ENCODE measurements at regions not wholly inside any gene's neighbourhood (a gene's known extent, or its start where the extent isn't known, plus 50 kb on each side); places are given as distances from the start of the nearest gene placed in this dataset.

DNA sequence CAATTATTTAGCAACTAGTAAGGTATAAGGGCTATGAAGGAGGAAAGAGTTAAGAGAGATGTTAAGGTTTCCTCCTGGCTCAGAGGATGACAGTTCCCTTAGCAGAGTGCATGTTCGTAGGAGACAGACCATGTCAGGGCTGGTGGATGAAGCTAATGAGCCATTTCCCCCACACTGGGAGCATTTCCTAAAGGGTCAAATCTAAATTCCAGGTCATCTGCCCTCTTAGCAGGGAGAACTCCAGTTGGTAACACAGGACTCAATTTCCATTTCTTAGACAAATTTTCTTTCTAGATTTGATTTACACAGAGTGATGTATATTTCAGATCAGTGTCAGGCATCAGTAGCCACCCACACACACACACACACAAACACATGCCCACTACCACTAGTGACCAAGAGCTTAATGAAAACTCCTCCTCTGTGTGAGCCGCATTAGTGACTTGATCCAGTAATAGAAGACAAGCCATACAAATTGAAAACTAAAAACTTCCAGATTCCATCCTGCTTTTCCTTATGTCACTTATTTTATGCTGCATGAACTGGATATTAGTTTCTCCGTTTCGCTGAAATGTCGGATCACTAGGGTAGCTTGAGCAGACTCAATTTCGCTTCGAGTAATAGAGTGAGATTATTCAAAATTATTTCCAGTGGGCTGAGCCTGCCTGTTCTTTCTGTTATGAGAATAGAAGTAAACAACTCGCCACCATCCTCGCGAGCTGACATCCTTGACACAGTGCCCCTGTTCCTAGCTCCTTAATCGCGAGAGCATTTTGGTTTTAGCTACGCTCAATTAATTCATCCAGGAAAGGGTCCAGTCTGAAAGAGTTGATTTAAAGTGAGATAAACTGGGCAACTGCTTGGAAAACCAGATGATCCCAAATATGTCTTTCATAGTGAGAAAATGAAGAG, 582.6 kb downstream of the SOX6 start:
- TF ChIP-seq, protein P1, sequence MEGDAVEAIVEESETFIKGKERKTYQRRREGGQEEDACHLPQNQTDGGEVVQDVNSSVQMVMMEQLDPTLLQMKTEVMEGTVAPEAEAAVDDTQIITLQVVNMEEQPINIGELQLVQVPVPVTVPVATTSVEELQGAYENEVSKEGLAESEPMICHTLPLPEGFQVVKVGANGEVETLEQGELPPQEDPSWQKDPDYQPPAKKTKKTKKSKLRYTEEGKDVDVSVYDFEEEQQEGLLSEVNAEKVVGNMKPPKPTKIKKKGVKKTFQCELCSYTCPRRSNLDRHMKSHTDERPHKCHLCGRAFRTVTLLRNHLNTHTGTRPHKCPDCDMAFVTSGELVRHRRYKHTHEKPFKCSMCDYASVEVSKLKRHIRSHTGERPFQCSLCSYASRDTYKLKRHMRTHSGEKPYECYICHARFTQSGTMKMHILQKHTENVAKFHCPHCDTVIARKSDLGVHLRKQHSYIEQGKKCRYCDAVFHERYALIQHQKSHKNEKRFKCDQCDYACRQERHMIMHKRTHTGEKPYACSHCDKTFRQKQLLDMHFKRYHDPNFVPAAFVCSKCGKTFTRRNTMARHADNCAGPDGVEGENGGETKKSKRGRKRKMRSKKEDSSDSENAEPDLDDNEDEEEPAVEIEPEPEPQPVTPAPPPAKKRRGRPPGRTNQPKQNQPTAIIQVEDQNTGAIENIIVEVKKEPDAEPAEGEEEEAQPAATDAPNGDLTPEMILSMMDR (IDR thresholded peaks at IDR 0.05): no peak
- no peak for TF ChIP-seq POLR2A (IDR thresholded peaks at IDR 0.05)

All from right lobe of liver (tissue), 4 donors.